ENCODE measurements at regions not wholly inside any gene's neighbourhood (a gene's known extent, or its start where the extent isn't known, plus 50 kb on each side); places are given as distances from the start of the nearest gene placed in this dataset.
"Not testable (repeated sequence)": the region's sequence is repeated elsewhere in the genome, so short reads cannot be mapped to it uniquely, and the experiment has no call there.

GRCh38 chr19:28539759-28540158 is 673.2 kb downstream of the UQCRFS1 start:
- DNase-seq: no peak

GRCh38 chr19:28538579-28538978 is 674.4 kb downstream of the UQCRFS1 start:
- DNase-seq; H3K4me1 ChIP-seq (replicated peaks in 1 of 2); H3K4me3 ChIP-seq; H3K36me3 ChIP-seq (replicated peaks in 1 of 2); H3K27me3 ChIP-seq; H3K27ac ChIP-seq; intact Hi-C loops (cut with DNase I): not testable (repeated sequence)
- 79 to 91% (median 89%) methylated on average over 1 to 2 of the region's 2 CpGs; no CpG with 5 or more reads in 1 of the 4 donors for WGBS, 4 donors
- peaks cover 0 to 14% (median 0%) of the 10 kb centered on the region in 3 donors for H3K9me3 ChIP-seq (replicated peaks in 1 of 3)

More at GRCh38 chr19:28539759-28540158, 673.2 kb downstream of the UQCRFS1 start:
- Histone ChIP-seq H3K27ac (no peak overlapping the region), H3K4me3 (no peak overlapping the region), H3K9me3 (replicated peaks in 1 of 3) (peaks cover 0 to 8% (median 0%) of the 10 kb centered on the region in 3 donors), H3K4me1 (replicated peaks in 1 of 2) (no peaks in the 10 kb centered on the region), H3K27me3 (no peaks in the 10 kb centered on the region), H3K36me3 (replicated peaks in 1 of 2) (no peaks in the 10 kb centered on the region)
- TF ChIP-seq POLR2A (IDR thresholded peaks at IDR 0.05): no peak
- TF ChIP-seq, protein P1, sequence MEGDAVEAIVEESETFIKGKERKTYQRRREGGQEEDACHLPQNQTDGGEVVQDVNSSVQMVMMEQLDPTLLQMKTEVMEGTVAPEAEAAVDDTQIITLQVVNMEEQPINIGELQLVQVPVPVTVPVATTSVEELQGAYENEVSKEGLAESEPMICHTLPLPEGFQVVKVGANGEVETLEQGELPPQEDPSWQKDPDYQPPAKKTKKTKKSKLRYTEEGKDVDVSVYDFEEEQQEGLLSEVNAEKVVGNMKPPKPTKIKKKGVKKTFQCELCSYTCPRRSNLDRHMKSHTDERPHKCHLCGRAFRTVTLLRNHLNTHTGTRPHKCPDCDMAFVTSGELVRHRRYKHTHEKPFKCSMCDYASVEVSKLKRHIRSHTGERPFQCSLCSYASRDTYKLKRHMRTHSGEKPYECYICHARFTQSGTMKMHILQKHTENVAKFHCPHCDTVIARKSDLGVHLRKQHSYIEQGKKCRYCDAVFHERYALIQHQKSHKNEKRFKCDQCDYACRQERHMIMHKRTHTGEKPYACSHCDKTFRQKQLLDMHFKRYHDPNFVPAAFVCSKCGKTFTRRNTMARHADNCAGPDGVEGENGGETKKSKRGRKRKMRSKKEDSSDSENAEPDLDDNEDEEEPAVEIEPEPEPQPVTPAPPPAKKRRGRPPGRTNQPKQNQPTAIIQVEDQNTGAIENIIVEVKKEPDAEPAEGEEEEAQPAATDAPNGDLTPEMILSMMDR (IDR thresholded peaks at IDR 0.05): no peak
- intact Hi-C loops (cut with DNase I): no loop called here

DNA sequence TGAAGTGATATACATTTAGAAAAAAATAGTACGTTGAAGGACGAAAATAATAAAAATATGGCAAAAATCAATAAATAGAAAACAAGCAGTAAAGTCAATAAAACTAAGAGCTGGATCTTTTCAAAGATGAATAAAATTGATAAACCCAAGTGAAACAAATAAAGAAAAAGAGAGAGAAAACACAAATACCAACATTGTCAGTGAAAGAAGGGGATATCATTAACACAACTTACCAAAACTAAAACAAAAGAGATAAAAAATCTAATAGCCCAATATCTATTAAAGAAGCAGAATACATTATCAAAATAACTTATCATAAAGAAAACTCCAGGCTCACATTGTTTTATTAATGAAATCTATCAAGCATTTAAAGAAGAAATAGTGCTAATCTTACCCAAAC is 675.1 kb downstream of the UQCRFS1 start:
- 83 to 93% (median 87%) methylated on average over 2 of the region's 2 CpGs for WGBS, 4 donors
- DNase-seq: no peak
- peaks cover 0 to 14% (median 0%) of the 10 kb centered on the region in 3 donors for H3K9me3 ChIP-seq (replicated peaks in 1 of 3)
- no peak overlapping the region for H3K4me3 ChIP-seq
- TF ChIP-seq, protein P1 (IDR thresholded peaks at IDR 0.05): no peak
- no peak for TF ChIP-seq POLR2A (IDR thresholded peaks at IDR 0.05)
- no peaks in the 10 kb centered on the region for H3K27me3 ChIP-seq
- H3K4me1 ChIP-seq (replicated peaks in 1 of 2): no peaks in the 10 kb centered on the region
- no peaks in the 10 kb centered on the region for H3K36me3 ChIP-seq (replicated peaks in 1 of 2)
- no peak overlapping the region for H3K27ac ChIP-seq
- intact Hi-C loops (cut with DNase I): no loop called here

DNA sequence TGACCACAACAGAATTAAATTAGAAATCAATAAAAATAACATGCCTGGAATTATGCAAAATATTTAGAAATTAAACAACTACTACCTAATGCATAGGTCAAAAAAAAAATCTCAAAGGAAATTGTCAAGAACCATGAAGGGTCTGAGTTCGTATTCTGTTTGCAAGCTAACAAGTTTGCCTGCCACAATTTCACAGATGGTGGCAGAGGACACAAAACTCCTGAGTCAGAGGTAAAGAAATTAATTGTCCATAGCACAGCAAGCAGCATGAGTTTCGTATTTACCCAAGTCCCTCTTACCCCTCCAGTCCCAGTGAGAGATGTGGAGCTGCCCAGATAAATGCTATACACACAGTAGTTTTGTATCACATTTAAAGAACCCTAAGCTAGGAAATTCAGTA is 675.9 kb downstream of the UQCRFS1 start:
- H3K27me3 ChIP-seq: no peaks in the 10 kb centered on the region
- H3K9me3 ChIP-seq (replicated peaks in 1 of 3): peaks cover 0 to 14% (median 0%) of the 10 kb centered on the region in 3 donors
- no peaks in the 10 kb centered on the region for H3K36me3 ChIP-seq (replicated peaks in 1 of 2)
- H3K4me1 ChIP-seq (replicated peaks in 1 of 2): no peaks in the 10 kb centered on the region
- intact Hi-C loops (cut with DNase I): no loop called here
- DNase-seq: no peak
- H3K27ac ChIP-seq: no peak overlapping the region
- WGBS, 4 donors: 77 to 88% (median 82%) methylated on average over 2 of the region's 2 CpGs
- no peak for TF ChIP-seq POLR2A (IDR thresholded peaks at IDR 0.05)
- TF ChIP-seq, protein P1 (IDR thresholded peaks at IDR 0.05): no peak
- no peak overlapping the region for H3K4me3 ChIP-seq

GRCh38 chr19:28535352-28535775 is 677.6 kb downstream of the UQCRFS1 start:
- no peak for DNase-seq
- no peaks in the 10 kb centered on the region for H3K27me3 ChIP-seq
- TF ChIP-seq POLR2A (IDR thresholded peaks at IDR 0.05): no peak
- TF ChIP-seq, protein P1 (IDR thresholded peaks at IDR 0.05): no peak
- no peaks in the 10 kb centered on the region for H3K36me3 ChIP-seq (replicated peaks in 1 of 2)
- intact Hi-C loops (cut with DNase I): no loop called here
- H3K27ac ChIP-seq: no peak overlapping the region
- 54 to 64% (median 61%) methylated on average over 1 of the region's 1 CpG for WGBS, 4 donors
- H3K4me1 ChIP-seq (replicated peaks in 1 of 2): no peaks in the 10 kb centered on the region
- H3K4me3 ChIP-seq: no peak overlapping the region
- H3K9me3 ChIP-seq (replicated peaks in 1 of 3): peaks cover 0 to 14% (median 0%) of the 10 kb centered on the region in 3 donors
